RCC 7860 (cell line): ENCODE measurements at regions not wholly inside any gene's neighbourhood (a gene's known extent, or its start where the extent isn't known, plus 50 kb on each side); places are given as distances from the start of the nearest gene placed in this dataset.
A peak's percentile ranks its signal among the peaks of the same experiment; 100 is the strongest.
"Not testable (repeated sequence)": the region's sequence is repeated elsewhere in the genome, so short reads cannot be mapped to it uniquely, and the experiment has no call there.

Experiments used
- DNase-seq: peaks from one replicate; pipeline ENCODE4 v3.0.0-alpha.2; 2015; ENCODE audit warnings: low spot score
- FAIRE-seq: peaks from 2 replicates; lab custom pipeline; 2012; peaks lifted over from hg19 to GRCh38; lab: Jason Lieb, UNC

GRCh38 chr15:38852188-38852587 lies 287.6 kb upstream of the RASGRP1 start:
- not testable (repeated sequence) for DNase-seq, FAIRE-seq

DNA sequence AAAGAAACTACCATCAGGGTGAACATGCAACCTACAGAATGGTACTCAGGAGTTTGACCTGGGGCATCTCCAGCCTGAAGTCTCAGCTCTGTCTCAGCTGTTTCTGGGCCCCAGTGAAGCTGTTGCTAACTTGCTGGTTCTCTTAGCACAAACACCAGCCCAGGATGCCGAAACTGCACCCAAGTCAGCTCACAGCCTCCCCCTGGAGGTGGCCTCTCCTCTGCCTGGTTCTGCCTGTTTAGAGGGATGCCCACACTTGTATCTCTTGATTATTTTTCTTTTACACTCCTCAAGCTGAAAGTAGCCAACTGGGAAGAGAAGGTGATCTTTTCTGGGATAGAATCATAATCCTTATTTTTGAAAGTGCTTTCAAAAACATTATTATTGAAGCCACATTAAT lies 289.0 kb upstream of the RASGRP1 start:
- DNase-seq (no peak), FAIRE-seq (no peak)

- FAIRE-seq: no peak
- no peak for DNase-seq
Measured at GRCh38 chr15:38854506-38854905, 289.9 kb upstream of the RASGRP1 start.

DNA sequence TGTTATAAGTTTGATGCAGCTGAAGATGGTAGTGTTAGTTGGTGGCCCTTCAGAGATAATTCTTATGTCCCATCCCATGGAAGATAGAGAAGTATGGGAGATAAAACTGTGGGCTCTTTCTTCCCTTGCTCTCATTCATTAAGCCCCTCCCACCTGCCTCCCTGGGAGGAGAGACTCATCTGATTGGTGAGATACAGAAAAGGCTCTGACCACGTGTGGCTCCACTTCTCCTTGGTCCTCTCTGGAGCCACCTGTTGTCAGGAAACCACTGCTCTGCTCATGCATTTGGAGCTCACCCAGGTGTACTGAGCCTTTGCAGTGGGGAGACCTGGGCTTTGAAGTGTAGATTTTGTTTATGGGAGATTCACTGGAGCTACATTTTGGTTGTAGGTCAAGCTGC lies 293.2 kb upstream of the RASGRP1 start:
- FAIRE-seq: no peak

DNA sequence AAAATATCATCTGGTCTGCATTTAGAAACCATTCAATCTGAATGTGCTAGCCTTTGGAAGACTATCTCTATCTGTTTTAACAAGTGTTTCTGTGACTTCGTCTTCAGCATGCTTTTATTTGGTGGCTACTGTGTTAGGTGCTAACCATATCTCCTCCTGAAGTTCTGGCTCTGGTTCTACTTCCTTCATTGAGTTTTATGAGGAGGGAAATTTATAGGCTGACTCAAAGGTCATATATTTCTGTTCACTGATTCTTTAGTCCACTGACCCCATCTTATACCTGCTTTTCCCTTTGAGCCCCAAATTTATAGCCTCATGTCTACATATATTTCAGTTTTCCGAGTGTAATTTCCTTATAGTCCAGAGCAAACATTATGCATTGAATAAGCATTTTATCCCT lies 295.0 kb upstream of the RASGRP1 start:
- DNase-seq: no peak
- no peak for FAIRE-seq

More for the DNA sequence above, 293.2 kb upstream of the RASGRP1 start:
- no peak for DNase-seq

GRCh38 chr15:38860253-38860652 lies 295.6 kb upstream of the RASGRP1 start:
- FAIRE-seq (no peak), DNase-seq (no peak)

DNA sequence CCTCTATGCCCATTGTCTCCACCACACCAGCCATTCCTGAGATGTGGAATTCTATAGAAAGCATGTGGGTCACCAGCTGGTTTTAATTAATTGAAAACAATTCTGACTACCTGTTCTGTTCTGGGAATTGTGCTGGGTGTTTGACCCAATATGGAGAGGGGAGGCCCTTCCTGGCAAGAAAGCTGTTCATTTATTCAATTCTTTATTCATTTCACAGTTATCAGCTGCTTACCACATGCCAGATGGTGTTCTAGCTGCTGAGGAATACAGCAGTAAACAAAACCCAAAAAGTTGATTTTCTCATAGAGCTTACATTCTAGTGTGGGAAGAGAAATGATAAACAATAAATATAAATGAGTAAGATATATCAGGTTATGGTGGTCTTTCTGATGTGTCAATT lies 296.1 kb upstream of the RASGRP1 start:
- FAIRE-seq: no peak
- no peak for DNase-seq

DNA sequence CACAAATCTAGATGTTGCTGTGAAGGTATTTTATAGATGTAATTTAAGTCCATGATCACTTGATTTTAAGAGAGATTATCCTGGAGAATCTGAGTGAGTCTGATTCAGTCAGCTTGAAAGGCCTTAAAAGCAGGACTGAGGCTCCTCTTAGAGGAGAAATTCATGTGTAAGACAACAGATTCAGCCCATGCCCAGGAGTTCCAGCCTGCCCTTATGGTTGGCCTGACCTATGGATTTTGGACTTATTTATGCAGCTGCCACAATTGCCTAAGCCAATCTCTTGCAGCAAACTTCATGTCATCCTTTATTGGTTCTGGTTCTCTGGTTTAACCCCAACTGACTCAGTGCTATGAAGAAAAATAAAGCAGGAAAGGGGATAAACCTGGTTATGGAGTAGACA lies 296.5 kb upstream of the RASGRP1 start:
- DNase-seq: no peak
- FAIRE-seq: no peak

- no peak for DNase-seq
- FAIRE-seq: no peak
Measured at GRCh38 chr15:38862099-38862498, 297.5 kb upstream of the RASGRP1 start.

DNA sequence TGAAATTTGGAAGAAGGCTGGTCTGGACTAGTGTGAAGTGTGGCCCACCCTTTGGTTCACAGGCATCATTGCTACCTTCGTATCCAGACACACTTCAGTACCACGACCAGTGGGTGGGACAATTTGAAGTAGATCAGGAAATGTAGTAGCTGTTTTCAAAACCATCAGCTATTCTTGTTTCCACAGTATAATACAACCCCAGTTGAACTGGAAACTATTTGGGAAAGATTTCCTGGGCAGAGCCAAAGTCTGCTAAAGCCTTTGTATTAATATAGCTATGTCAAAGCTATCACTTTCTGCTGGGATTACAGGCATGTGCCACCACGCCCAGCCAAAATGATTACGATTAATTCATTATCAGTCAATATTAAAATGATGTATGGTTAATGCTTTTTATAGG lies 298.8 kb upstream of the RASGRP1 start:
- DNase-seq (no peak), FAIRE-seq (no peak)

GRCh38 chr15:38864122-38864521 lies 299.5 kb upstream of the RASGRP1 start:
- DNase-seq (no peak), FAIRE-seq (no peak)

DNA sequence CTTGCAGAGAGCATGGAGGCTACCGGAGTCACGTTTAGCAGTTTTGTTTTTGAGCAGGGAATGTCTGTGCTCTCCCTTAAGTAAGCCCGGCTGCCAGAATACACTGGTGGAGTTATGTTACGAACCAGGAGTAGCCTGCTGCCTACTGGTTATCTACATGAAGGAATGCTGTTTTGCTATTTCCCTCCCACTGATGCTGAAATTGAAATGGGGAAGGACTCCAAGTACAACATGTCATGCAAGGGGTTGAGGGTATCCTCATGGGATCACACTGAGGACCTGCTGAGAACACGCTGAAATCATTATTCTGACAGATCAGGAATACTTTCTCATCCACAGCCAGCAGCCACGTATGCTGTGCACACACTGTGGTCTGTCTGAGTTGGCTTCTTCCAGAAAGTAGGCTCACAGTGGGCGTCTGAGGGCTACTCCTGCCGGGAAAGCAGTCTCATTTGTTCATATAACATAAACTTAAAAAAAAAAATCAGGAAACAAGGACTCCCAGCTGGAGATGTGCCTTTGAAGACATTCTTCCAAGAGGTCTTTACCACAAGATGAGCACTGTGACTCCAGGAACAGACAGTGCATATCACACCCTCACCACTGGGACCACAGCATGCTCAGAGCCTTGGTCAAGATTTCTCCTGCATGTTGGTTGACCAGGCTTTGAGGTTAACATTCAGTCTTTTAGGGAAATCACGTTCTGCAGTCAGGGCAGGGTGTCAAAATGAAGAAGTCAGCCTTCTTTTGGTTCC lies 300.4 kb upstream of the RASGRP1 start:
- FAIRE-seq: no peak
- no peak for DNase-seq

- DNase-seq (peak; percentile 47), FAIRE-seq (no peak)
Measured at GRCh38 chr15:38867556-38867955, 302.9 kb upstream of the RASGRP1 start.

DNA sequence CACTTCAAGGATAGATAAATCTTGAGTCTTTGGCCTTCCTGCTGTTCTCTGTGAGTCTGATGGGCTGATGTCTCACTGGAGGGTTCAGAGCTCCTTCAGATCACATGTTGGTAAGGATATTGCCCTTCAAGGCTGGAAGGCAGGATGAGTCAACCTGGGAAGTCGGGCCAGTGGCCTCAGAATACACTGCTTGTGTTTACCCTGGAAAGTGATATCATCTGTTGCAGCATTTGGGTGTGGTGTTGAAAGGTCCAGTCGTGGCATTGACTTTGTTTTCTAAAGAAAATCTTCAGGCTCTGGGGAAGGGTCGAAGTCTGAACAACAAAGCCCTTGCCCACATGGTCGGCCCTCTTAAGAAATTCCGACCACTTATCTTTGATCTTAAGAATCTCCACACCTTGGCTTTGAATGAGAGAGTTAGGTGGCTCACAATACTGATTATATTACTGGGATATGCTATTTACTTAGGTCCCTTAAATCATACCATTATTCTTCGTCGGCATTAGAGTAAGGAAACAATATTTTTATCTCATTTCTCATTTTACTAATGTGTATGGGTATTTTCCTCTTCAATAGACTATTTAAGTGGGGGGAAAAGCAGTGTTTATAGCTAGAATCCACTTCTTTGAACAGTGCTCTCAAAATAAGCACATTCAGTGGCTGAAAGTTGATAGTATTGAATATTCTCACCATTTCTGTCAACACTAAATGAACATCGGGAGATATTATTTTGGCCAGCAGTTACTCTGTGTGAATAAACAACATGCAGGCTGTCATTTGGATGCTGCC lies 303.9 kb upstream of the RASGRP1 start:
- DNase-seq: peak; percentile 88
- FAIRE-seq: peak; percentile 83

DNA sequence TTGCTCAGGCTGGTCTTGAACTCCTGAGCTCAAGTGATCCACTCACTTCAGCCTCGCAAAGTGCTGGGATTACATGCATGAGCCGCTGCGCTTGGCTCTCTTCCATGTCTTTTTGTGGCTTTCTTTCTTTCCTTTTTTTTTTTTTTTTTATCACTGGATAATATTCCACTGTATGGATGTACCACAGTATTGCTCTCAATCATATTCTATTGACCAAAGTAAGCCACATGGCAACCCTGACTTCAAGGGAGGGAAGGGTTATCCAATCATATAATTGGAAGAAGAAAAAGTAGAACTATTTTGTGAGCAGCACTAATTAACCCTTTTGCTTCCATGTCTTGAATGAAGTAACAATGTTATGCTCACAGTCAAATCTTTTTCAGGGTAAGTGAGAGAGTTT lies 307.0 kb upstream of the RASGRP1 start:
- no peak for FAIRE-seq
- no peak for DNase-seq

- no peak for FAIRE-seq
- DNase-seq: no peak
Measured at GRCh38 chr15:38872732-38873131, 308.1 kb upstream of the RASGRP1 start.

- FAIRE-seq: no peak
- DNase-seq: no peak
Measured at GRCh38 chr15:38873158-38873557, 308.5 kb upstream of the RASGRP1 start.

GRCh38 chr15:38874464-38874863 lies 309.9 kb upstream of the RASGRP1 start:
- FAIRE-seq: no peak
- DNase-seq: no peak

GRCh38 chr15:38876211-38876610 lies 311.6 kb upstream of the RASGRP1 start:
- DNase-seq (no peak), FAIRE-seq (no peak)

DNA sequence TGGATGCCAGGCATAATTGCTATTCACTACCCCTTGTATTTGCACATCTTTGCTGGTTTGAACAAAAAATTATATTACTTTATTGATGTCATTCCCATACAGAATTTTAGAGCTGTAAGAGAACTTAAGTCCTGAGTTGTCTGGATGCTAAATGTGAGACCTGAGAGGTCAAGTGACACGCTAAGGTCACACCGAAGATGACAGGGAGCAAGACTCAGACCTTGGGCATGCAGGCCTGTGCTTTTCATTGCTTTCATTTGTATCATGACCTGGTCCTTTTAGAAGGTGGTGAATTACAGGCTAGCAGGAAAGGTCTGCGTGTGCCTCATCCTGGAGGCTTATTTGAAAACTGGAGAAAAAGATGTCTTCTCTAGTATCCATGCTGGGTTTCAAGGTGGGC lies 312.0 kb upstream of the RASGRP1 start:
- DNase-seq (no peak), FAIRE-seq (no peak)

DNA sequence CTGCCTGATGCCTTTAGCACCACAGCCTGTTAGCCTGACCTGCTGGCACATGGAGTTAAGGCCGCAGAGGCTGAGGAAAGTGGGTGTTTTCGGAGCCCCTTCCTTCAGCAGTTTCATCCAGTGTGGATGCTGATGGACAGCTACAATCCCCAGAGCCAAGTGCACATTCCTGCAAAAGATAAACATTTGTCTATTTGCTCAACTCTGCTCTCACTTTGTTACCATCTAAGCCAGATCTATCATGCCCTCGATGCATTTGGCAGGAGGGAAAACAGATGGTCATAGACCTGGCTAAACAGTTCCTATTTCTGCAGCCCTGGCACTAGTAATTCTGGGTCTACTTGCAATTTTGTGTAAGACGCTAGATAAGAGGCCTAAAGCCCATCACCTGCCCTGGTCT lies 312.9 kb upstream of the RASGRP1 start:
- DNase-seq: no peak
- FAIRE-seq: no peak

- FAIRE-seq (no peak), DNase-seq (no peak)
Measured at GRCh38 chr15:38878026-38878425, 313.4 kb upstream of the RASGRP1 start.
